ENCODE measurements at regions not wholly inside any gene's neighbourhood (a gene's known extent, or its start where the extent isn't known, plus 50 kb on each side); places are given as distances from the start of the nearest gene placed in this dataset.

DNA sequence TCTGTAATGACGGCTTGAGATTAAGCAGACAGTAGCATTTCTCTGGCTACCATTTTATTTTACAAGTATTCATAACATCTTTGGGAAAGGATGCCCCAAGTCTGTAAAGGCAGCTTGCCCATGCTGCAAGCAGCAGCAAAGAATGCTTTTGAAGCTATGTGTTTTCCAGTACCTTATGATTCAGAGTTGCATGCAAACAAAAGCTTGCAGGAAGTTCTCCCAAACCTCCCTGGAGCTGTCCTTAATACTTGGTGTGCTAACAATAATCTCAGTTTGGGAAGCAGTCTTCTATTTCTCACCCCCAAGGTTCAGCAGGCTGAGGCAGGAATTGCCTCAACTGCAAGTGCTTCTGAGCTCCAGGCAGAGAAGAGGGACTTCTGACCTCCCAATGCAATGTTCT, 60.8 kb downstream of the CCNA1 start:
- FAIRE-seq: no peak
- no peak overlapping the region for H3K27ac ChIP-seq
- no peak for DNase-seq (ENCODE audit: low read depth in 1 of 2, low spot score in 1 of 2)
- no peak for TF ChIP-seq POLR2AphosphoS2 (conservative IDR thresholded peaks at IDR 0.05; ENCODE audit: low read length)
- TF ChIP-seq RNF2 (IDR thresholded peaks at IDR 0.05; ENCODE audit: borderline replicate concordance, low read depth): no peak
- TF ChIP-seq, protein P1, sequence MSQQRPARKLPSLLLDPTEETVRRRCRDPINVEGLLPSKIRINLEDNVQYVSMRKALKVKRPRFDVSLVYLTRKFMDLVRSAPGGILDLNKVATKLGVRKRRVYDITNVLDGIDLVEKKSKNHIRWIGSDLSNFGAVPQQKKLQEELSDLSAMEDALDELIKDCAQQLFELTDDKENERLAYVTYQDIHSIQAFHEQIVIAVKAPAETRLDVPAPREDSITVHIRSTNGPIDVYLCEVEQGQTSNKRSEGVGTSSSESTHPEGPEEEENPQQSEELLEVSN (IDR thresholded peaks at IDR 0.05; ENCODE audit: borderline replicate concordance, low read depth): no peak
- no peak for TF ChIP-seq FOSL2 (IDR thresholded peaks at IDR 0.05)
- TF ChIP-seq FOSL2 (CRISPR knock-in tag; IDR thresholded peaks at IDR 0.05): no peak
- TF ChIP-seq SREBF2 (IDR thresholded peaks at IDR 0.05): no peak
- no peak for TF ChIP-seq CHD2 (IDR thresholded peaks at IDR 0.05; ENCODE audit: low read length, partially characterized antibody)
- TF ChIP-seq HOXA7 (CRISPR knock-in tag; IDR thresholded peaks at IDR 0.05): no peak
- no peak for TF ChIP-seq PHF8 (IDR thresholded peaks at IDR 0.05; ENCODE audit: borderline replicate concordance, low read depth)
- no peak for TF ChIP-seq CEBPB (IDR thresholded peaks at IDR 0.05)
- TF ChIP-seq RAD21 (conservative IDR thresholded peaks at IDR 0.05 in 1 of 2, IDR thresholded peaks at IDR 0.05 in 1 of 2): no peak
- TF ChIP-seq, protein P2, sequence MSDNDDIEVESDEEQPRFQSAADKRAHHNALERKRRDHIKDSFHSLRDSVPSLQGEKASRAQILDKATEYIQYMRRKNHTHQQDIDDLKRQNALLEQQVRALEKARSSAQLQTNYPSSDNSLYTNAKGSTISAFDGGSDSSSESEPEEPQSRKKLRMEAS (IDR thresholded peaks at IDR 0.05): no peak
- TF ChIP-seq, protein P3, sequence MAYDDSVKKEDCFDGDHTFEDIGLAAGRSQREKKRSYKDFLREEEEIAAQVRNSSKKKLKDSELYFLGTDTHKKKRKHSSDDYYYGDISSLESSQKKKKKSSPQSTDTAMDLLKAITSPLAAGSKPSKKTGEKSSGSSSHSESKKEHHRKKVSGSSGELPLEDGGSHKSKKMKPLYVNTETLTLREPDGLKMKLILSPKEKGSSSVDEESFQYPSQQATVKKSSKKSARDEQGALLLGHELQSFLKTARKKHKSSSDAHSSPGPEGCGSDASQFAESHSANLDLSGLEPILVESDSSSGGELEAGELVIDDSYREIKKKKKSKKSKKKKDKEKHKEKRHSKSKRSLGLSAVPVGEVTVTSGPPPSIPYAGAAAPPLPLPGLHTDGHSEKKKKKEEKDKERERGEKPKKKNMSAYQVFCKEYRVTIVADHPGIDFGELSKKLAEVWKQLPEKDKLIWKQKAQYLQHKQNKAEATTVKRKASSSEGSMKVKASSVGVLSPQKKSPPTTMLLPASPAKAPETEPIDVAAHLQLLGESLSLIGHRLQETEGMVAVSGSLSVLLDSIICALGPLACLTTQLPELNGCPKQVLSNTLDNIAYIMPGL (CRISPR knock-in tag; IDR thresholded peaks at IDR 0.05; ENCODE audit: borderline replicate concordance): no peak
- H3K4me3 ChIP-seq: no peak overlapping the region
- POLR2A ChIA-PET: no interaction called here
- ATAC-seq: no peak
- WGBS (ENCODE audit: missing lambda C conversion rate): 0% methylated on average over 1 of the region's 1 CpG
- no peaks in the 10 kb centered on the region for H3K9me3 ChIP-seq
- no peak overlapping the region for H3K4me2 ChIP-seq
- CTCF ChIA-PET: interaction anchor here (0.5 kb wide), 1 partner anchor 26 kb away, joined by 3 read pairs; no protein-coding TSS in a partner anchor
- H3K4me1 ChIP-seq: no peaks in the 10 kb centered on the region

DNA sequence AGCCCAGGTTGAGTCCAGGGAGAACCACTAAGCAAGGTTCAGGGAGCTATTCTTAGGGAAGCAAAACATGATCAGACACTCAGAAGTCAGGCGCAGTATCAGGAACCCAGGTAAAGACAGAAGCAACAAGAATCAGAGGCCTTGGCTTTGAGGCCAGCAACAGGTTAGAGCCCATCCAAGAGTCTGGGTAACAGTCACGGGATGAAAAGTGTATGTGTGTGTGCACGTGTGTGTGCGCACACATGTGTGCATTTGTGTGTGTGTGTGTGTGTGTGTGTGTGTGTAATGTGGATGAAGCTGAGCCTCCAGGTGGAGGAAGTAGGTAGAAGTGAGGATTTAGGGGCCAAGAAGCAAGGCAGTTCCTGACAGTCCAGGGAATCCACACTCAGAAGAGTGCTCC, 63.1 kb downstream of the CCNA1 start:
- TF ChIP-seq, protein P2 (IDR thresholded peaks at IDR 0.05): no peak
- TF ChIP-seq, protein P4, sequence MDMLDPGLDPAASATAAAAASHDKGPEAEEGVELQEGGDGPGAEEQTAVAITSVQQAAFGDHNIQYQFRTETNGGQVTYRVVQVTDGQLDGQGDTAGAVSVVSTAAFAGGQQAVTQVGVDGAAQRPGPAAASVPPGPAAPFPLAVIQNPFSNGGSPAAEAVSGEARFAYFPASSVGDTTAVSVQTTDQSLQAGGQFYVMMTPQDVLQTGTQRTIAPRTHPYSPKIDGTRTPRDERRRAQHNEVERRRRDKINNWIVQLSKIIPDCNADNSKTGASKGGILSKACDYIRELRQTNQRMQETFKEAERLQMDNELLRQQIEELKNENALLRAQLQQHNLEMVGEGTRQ (IDR thresholded peaks at IDR 0.05): no peak
- no peak for TF ChIP-seq EHF (CRISPR knock-in tag; IDR thresholded peaks at IDR 0.05)
- TF ChIP-seq NFE2L2 (conservative IDR thresholded peaks at IDR 0.05; ENCODE audit: low read length): no peak
- TF ChIP-seq, protein P5, sequence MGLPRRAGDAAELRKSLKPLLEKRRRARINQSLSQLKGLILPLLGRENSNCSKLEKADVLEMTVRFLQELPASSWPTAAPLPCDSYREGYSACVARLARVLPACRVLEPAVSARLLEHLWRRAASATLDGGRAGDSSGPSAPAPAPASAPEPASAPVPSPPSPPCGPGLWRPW (IDR thresholded peaks at IDR 0.05): no peak
- TF ChIP-seq ESRRA (IDR thresholded peaks at IDR 0.05; ENCODE audit: borderline replicate concordance, low read length): no peak
- TF ChIP-seq, protein P1 (IDR thresholded peaks at IDR 0.05; ENCODE audit: borderline replicate concordance, low read depth): no peak
- TF ChIP-seq TFCP2L1 (CRISPR knock-in tag; IDR thresholded peaks at IDR 0.05): no peak
- TF ChIP-seq POLR2AphosphoS2 (conservative IDR thresholded peaks at IDR 0.05; ENCODE audit: low read length): no peak
- no peak for TF ChIP-seq BHLHE40 (IDR thresholded peaks at IDR 0.05; ENCODE audit: low read depth, low read length)
- TF ChIP-seq CHD4 (IDR thresholded peaks at IDR 0.05; ENCODE audit: borderline replicate concordance): no peak
- TF ChIP-seq EP300 (IDR thresholded peaks at IDR 0.05): no peak
- TF ChIP-seq, protein P6, sequence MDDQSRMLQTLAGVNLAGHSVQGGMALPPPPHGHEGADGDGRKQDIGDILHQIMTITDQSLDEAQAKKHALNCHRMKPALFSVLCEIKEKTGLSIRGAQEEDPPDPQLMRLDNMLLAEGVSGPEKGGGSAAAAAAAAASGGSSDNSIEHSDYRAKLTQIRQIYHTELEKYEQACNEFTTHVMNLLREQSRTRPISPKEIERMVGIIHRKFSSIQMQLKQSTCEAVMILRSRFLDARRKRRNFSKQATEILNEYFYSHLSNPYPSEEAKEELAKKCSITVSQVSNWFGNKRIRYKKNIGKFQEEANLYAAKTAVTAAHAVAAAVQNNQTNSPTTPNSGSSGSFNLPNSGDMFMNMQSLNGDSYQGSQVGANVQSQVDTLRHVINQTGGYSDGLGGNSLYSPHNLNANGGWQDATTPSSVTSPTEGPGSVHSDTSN (IDR thresholded peaks at IDR 0.05): no peak
- 38% methylated on average over 4 of the region's 4 CpGs for WGBS (ENCODE audit: missing lambda C conversion rate)
- H3K27ac ChIP-seq: no peak overlapping the region
- no peak overlapping the region for H3K4me3 ChIP-seq
- DNase-seq (ENCODE audit: low read depth in 1 of 2, low spot score in 1 of 2) (no peak), ATAC-seq (no peak), FAIRE-seq (no peak)
- H3K4me1 ChIP-seq: no peaks in the 10 kb centered on the region
- no peak overlapping the region for H3K4me2 ChIP-seq
- H3K9me3 ChIP-seq: no peaks in the 10 kb centered on the region
- CTCF ChIA-PET: no interaction called here
- POLR2A ChIA-PET: no interaction called here

Data from A549 (cell line).